ENCODE measurements at regions not wholly inside any gene's neighbourhood (a gene's known extent, or its start where the extent isn't known, plus 50 kb on each side); places are given as distances from the start of the nearest gene placed in this dataset.
A peak's percentile ranks its signal among the peaks of the same experiment; 100 is the strongest.

GRCh38 chr7:24406053-24406788 lies 122.2 kb downstream of the NPY start:
- no peaks in the 10 kb centered on the region for H3K79me2 ChIP-seq (ENCODE audit: control insufficient read depth, insufficient read depth, low read length)
- H3K4me2 ChIP-seq (ENCODE audit: control insufficient read depth, insufficient read depth): no peak overlapping the region
- TF ChIP-seq, protein P1, sequence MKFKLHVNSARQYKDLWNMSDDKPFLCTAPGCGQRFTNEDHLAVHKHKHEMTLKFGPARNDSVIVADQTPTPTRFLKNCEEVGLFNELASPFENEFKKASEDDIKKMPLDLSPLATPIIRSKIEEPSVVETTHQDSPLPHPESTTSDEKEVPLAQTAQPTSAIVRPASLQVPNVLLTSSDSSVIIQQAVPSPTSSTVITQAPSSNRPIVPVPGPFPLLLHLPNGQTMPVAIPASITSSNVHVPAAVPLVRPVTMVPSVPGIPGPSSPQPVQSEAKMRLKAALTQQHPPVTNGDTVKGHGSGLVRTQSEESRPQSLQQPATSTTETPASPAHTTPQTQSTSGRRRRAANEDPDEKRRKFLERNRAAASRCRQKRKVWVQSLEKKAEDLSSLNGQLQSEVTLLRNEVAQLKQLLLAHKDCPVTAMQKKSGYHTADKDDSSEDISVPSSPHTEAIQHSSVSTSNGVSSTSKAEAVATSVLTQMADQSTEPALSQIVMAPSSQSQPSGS (IDR thresholded peaks at IDR 0.05; ENCODE audit: low read length): no peak
- TF ChIP-seq YY1 (IDR thresholded peaks at IDR 0.05; ENCODE audit: low read depth, low read length) (no peak), ZSCAN29 (IDR thresholded peaks at IDR 0.05) (no peak), RUNX3 (IDR thresholded peaks at IDR 0.05; ENCODE audit: low read length) (peak; percentile 89), EGR1 (IDR thresholded peaks at IDR 0.05; ENCODE audit: borderline replicate concordance in 1 of 2, low read depth in 2 of 2, low read length in 2 of 2) (peak in 1 of 2 experiments; percentile 66; a peak in 1 of 3 replicates)
- 39% methylated on average over 4 of the region's 4 CpGs for WGBS (ENCODE audit: insufficient coverage, insufficient replicate concordance, low lambda C conversion rate, missing lambda C conversion rate)
- H3K4me1 ChIP-seq (ENCODE audit: control insufficient read depth, insufficient read depth, low read length): peaks cover 9% of the 10 kb centered on the region
- BruUV-seq (replicated peaks): no TSS peak
- ChIA-PET SMC1A (ENCODE audit: uncharacterized antibody, unreplicated experiment) (interaction anchor here (0.6 to 1.3 kb wide), 4 partner anchors 11 to 797 kb away, joined by 3 to 4 read pairs (median 3); no protein-coding TSS in a partner anchor), CTCF (interaction anchor here (0.6 to 1.0 kb wide), 5 partner anchors 107 to 371 kb away, joined by 3 to 4 read pairs (median 3); no protein-coding TSS in a partner anchor), RAD21 (ENCODE audit: unreplicated experiment) (no interaction called here), POLR2A (no interaction called here)
- ATAC-seq (peak; percentile 89), FAIRE-seq (no peak), DNase-seq (ENCODE audit: low read depth, low spot score) (no peak)
- in situ Hi-C loops (cut with MboI) (loop anchor here (10.0 kb wide), 1 partner anchor 689 kb away; no protein-coding TSS in a partner anchor), intact Hi-C loops (cut with micrococcal nuclease; ENCODE audit: unreplicated experiment) (loop anchor here (10.0 kb wide), 1 partner anchor 689 kb away; no protein-coding TSS in a partner anchor)
- no peaks in the 10 kb centered on the region for H3K9me3 ChIP-seq (replicated peaks; ENCODE audit: control insufficient read depth, insufficient read depth, low read length)
- no peak overlapping the region for H3K9ac ChIP-seq (ENCODE audit: control insufficient read depth, insufficient read depth, low read length)
- no peaks in the 10 kb centered on the region for H4K20me1 ChIP-seq (ENCODE audit: control insufficient read depth, insufficient read depth)
- H3K4me3 ChIP-seq: no peak overlapping the region
- peak overlapping the region; percentile 61 for H2AFZ ChIP-seq (ENCODE audit: control insufficient read depth, low read depth, low read length)
- no peak overlapping the region for H3K27ac ChIP-seq (ENCODE audit: control insufficient read depth, insufficient read depth)
- no peaks in the 10 kb centered on the region for H3K36me3 ChIP-seq (ENCODE audit: control insufficient read depth in 2 of 2, insufficient read depth in 2 of 2, low read length in 1 of 2)
- H3K27me3 ChIP-seq (replicated peaks in 1 of 2; ENCODE audit: control insufficient read depth in 2 of 2, insufficient read depth in 2 of 2, low read length in 1 of 2): no peaks in the 10 kb centered on the region

All from GM12878 (cell line).